ENCODE measurements at regions not wholly inside any gene's neighbourhood (a gene's known extent, or its start where the extent isn't known, plus 50 kb on each side); places are given as distances from the start of the nearest gene placed in this dataset.

DNA sequence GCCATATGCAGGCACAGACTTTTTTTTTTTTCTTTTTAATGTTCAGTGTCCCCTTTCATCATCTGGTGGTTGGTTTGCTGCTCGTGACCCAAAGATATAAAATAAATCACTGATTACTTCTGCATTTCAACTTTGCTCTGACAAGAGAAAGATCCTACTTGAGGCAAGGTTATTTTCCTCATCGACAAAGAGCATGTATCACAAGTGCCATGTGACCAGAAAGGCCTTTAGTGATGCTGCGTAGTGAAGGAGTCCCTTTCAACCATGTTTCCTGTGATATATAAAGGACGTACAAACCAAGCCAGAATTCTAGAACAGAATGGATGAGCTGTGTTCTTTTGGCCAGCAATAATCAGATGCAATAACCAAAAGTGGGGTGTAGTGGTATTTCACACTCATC lies 323.4 kb upstream of the PSMD7 start:
- no peak for TF ChIP-seq POLR2A (IDR thresholded peaks at IDR 0.05)
- TF ChIP-seq, protein P1, sequence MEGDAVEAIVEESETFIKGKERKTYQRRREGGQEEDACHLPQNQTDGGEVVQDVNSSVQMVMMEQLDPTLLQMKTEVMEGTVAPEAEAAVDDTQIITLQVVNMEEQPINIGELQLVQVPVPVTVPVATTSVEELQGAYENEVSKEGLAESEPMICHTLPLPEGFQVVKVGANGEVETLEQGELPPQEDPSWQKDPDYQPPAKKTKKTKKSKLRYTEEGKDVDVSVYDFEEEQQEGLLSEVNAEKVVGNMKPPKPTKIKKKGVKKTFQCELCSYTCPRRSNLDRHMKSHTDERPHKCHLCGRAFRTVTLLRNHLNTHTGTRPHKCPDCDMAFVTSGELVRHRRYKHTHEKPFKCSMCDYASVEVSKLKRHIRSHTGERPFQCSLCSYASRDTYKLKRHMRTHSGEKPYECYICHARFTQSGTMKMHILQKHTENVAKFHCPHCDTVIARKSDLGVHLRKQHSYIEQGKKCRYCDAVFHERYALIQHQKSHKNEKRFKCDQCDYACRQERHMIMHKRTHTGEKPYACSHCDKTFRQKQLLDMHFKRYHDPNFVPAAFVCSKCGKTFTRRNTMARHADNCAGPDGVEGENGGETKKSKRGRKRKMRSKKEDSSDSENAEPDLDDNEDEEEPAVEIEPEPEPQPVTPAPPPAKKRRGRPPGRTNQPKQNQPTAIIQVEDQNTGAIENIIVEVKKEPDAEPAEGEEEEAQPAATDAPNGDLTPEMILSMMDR (IDR thresholded peaks at IDR 0.05): no peak
